ENCODE measurements at regions not wholly inside any gene's neighbourhood (a gene's known extent, or its start where the extent isn't known, plus 50 kb on each side); places are given as distances from the start of the nearest gene placed in this dataset.

DNA sequence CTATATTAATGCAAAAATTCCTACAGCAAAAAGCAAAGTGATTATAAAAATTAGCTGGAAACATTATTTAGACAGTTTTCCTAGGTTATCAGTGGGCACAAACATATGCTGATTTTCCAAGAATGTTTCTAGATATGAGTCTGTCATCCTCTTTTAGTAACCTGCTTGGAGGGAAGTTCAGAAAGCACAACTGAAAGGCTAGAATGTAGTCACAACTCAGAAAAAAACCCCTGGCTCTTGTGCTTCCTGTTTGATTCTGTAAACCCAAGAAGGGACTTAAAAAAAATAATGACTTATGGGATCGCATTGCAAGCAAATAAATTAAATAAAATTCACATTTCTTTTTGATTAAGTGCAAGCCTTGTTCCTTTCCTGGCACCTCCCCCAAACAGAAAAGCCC lies 708.4 kb upstream of the EPHA7 start:
- Histone ChIP-seq H3K9ac (ENCODE audit: low read length) (no peak overlapping the region), H4K20me1 (ENCODE audit: insufficient read depth, low read depth, low read length) (no peaks in the 10 kb centered on the region), H3K9me2 (replicated peaks; ENCODE audit: insufficient read depth, low read length) (no peaks in the 10 kb centered on the region), H3K9me3 (ENCODE audit: low read length) (peaks cover 6% of the 10 kb centered on the region; the same call in 1 of the 2 replicates), H3K4me2 (ENCODE audit: low read depth, low read length, poor library complexity, severe bottlenecking) (no peak overlapping the region), H3K27ac (ENCODE audit: low read length) (no peak overlapping the region), H3K79me2 (ENCODE audit: low read length) (no peaks in the 10 kb centered on the region), H2AFZ (ENCODE audit: low read length) (no peak overlapping the region), H3K27me3 (ENCODE audit: low read length) (no peaks in the 10 kb centered on the region), H3K4me3 (ENCODE audit: low read length) (no peak overlapping the region), H3K4me1 (ENCODE audit: low read length) (no peaks in the 10 kb centered on the region), H3K36me3 (ENCODE audit: insufficient read depth, low read length) (no peaks in the 10 kb centered on the region)
- DNase-seq = no peak

GRCh38 chr6:94124333-94124732 lies 705.0 kb upstream of the EPHA7 start:
- Histone ChIP-seq H3K9me3 (ENCODE audit: low read length) (peaks cover 10% of the 10 kb centered on the region; the same call in 1 of the 2 replicates), H3K79me2 (ENCODE audit: low read length) (no peaks in the 10 kb centered on the region), H3K4me1 (ENCODE audit: low read length) (no peaks in the 10 kb centered on the region), H4K20me1 (ENCODE audit: insufficient read depth, low read depth, low read length) (no peaks in the 10 kb centered on the region), H3K4me2 (ENCODE audit: low read depth, low read length, poor library complexity, severe bottlenecking) (no peak overlapping the region), H3K36me3 (ENCODE audit: insufficient read depth, low read length) (no peaks in the 10 kb centered on the region), H3K27me3 (ENCODE audit: low read length) (no peaks in the 10 kb centered on the region), H3K27ac (ENCODE audit: low read length) (no peak overlapping the region), H2AFZ (ENCODE audit: low read length) (no peak overlapping the region), H3K9ac (ENCODE audit: low read length) (no peak overlapping the region), H3K4me3 (ENCODE audit: low read length) (no peak overlapping the region), H3K9me2 (replicated peaks; ENCODE audit: insufficient read depth, low read length) (no peaks in the 10 kb centered on the region)
- DNase-seq = no peak

- Histone ChIP-seq H3K27ac (ENCODE audit: low read length) (no peak overlapping the region), H3K9me2 (replicated peaks; ENCODE audit: insufficient read depth, low read length) (no peaks in the 10 kb centered on the region), H3K79me2 (ENCODE audit: low read length) (no peaks in the 10 kb centered on the region), H3K4me2 (ENCODE audit: low read depth, low read length, poor library complexity, severe bottlenecking) (no peak overlapping the region), H3K4me3 (ENCODE audit: low read length) (no peak overlapping the region), H3K27me3 (ENCODE audit: low read length) (no peaks in the 10 kb centered on the region), H3K9me3 (ENCODE audit: low read length) (peaks cover 16% of the 10 kb centered on the region), H4K20me1 (ENCODE audit: insufficient read depth, low read depth, low read length) (no peaks in the 10 kb centered on the region), H3K36me3 (ENCODE audit: insufficient read depth, low read length) (no peaks in the 10 kb centered on the region), H2AFZ (ENCODE audit: low read length) (no peak overlapping the region), H3K4me1 (ENCODE audit: low read length) (no peaks in the 10 kb centered on the region), H3K9ac (ENCODE audit: low read length) (no peak overlapping the region)
- DNase-seq = no peak
Observed at GRCh38 chr6:94121094-94121493, 701.7 kb upstream of the EPHA7 start.

DNA sequence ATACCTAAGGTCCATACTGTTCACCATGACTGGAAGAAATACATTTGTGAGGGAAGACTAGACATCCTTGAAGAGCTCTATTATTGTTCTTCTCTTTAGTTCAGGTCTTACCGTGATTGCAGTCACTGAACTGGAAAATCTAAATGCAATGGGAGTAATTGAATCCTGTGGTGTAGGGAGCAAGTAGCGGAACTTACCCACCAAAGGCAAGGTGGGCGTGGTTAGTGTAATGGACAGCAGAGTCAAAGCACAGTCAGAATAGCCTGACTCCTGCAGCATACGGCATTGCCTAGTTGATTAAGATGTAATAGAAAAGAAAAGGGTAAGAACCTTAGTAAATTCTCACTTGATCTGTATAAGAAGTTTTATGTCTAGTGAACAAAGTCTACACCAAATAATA lies 679.7 kb upstream of the EPHA7 start:
- Histone ChIP-seq H3K79me2 (ENCODE audit: low read length) (no peaks in the 10 kb centered on the region), H4K20me1 (ENCODE audit: insufficient read depth, low read depth, low read length) (no peaks in the 10 kb centered on the region), H3K4me1 (ENCODE audit: low read length) (no peaks in the 10 kb centered on the region), H3K27ac (ENCODE audit: low read length) (no peak overlapping the region), H2AFZ (ENCODE audit: low read length) (no peak overlapping the region), H3K9ac (ENCODE audit: low read length) (no peak overlapping the region), H3K9me3 (ENCODE audit: low read length) (peaks cover 9% of the 10 kb centered on the region), H3K9me2 (replicated peaks; ENCODE audit: insufficient read depth, low read length) (no peaks in the 10 kb centered on the region), H3K27me3 (ENCODE audit: low read length) (no peaks in the 10 kb centered on the region), H3K4me3 (ENCODE audit: low read length) (no peak overlapping the region), H3K4me2 (ENCODE audit: low read depth, low read length, poor library complexity, severe bottlenecking) (no peak overlapping the region), H3K36me3 (ENCODE audit: insufficient read depth, low read length) (no peaks in the 10 kb centered on the region)
- DNase-seq = no peak

DNA sequence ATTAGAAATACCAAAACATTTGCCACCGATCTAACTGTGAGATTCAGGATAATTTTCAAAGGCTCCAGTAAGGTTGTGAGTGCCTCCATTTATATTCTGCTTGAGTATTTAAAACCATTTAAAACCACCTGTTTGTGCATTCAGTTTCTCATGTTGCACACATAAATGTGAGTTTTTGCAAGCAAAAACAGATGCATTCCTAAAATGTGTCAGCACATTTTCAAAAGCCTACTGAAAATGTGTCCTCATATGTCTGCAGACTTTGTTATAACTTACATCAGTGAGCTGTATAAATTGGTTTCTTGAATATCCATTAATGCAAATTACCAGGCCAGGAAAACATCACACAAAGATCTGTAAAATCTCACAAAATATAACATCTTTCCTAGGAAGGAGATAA lies 676.6 kb upstream of the EPHA7 start:
- Histone ChIP-seq H3K27me3 (ENCODE audit: low read length) (no peaks in the 10 kb centered on the region), H3K36me3 (ENCODE audit: insufficient read depth, low read length) (no peaks in the 10 kb centered on the region), H4K20me1 (ENCODE audit: insufficient read depth, low read depth, low read length) (no peaks in the 10 kb centered on the region), H3K9me2 (replicated peaks; ENCODE audit: insufficient read depth, low read length) (no peaks in the 10 kb centered on the region), H3K27ac (ENCODE audit: low read length) (no peak overlapping the region), H2AFZ (ENCODE audit: low read length) (no peak overlapping the region), H3K4me2 (ENCODE audit: low read depth, low read length, poor library complexity, severe bottlenecking) (no peak overlapping the region), H3K79me2 (ENCODE audit: low read length) (no peaks in the 10 kb centered on the region), H3K9ac (ENCODE audit: low read length) (no peak overlapping the region), H3K9me3 (ENCODE audit: low read length) (peaks cover 8% of the 10 kb centered on the region; the same call in 1 of the 2 replicates), H3K4me1 (ENCODE audit: low read length) (no peaks in the 10 kb centered on the region), H3K4me3 (ENCODE audit: low read length) (no peak overlapping the region)
- DNase-seq = no peak

- H3K27me3 ChIP-seq (ENCODE audit: low read length) = no peaks in the 10 kb centered on the region
- no peak overlapping the region for H3K4me2 ChIP-seq (ENCODE audit: low read depth, low read length, poor library complexity, severe bottlenecking)
- no peaks in the 10 kb centered on the region for H4K20me1 ChIP-seq (ENCODE audit: insufficient read depth, low read depth, low read length)
- H3K79me2 ChIP-seq (ENCODE audit: low read length) = no peaks in the 10 kb centered on the region
- H3K4me1 ChIP-seq (ENCODE audit: low read length) = no peaks in the 10 kb centered on the region
- H3K9me2 ChIP-seq (replicated peaks; ENCODE audit: insufficient read depth, low read length) = no peaks in the 10 kb centered on the region
- H3K36me3 ChIP-seq (ENCODE audit: insufficient read depth, low read length) = no peaks in the 10 kb centered on the region
- no peak for DNase-seq
- H3K27ac ChIP-seq (ENCODE audit: low read length) = no peak overlapping the region
- H3K9ac ChIP-seq (ENCODE audit: low read length) = no peak overlapping the region
- H3K4me3 ChIP-seq (ENCODE audit: low read length) = no peak overlapping the region
- no peak overlapping the region for H2AFZ ChIP-seq (ENCODE audit: low read length)
- H3K9me3 ChIP-seq (ENCODE audit: low read length) = peaks cover 12% of the 10 kb centered on the region; the same call in 1 of the 2 replicates
Observed at GRCh38 chr6:94089941-94090340, 670.6 kb upstream of the EPHA7 start.

- H2AFZ ChIP-seq (ENCODE audit: low read length) = no peak overlapping the region
- no peaks in the 10 kb centered on the region for H4K20me1 ChIP-seq (ENCODE audit: insufficient read depth, low read depth, low read length)
- peaks cover 12% of the 10 kb centered on the region; the same call in 1 of the 2 replicates for H3K9me3 ChIP-seq (ENCODE audit: low read length)
- no peak overlapping the region for H3K27ac ChIP-seq (ENCODE audit: low read length)
- no peaks in the 10 kb centered on the region for H3K79me2 ChIP-seq (ENCODE audit: low read length)
- H3K36me3 ChIP-seq (ENCODE audit: insufficient read depth, low read length) = no peaks in the 10 kb centered on the region
- H3K4me2 ChIP-seq (ENCODE audit: low read depth, low read length, poor library complexity, severe bottlenecking) = no peak overlapping the region
- DNase-seq = no peak
- no peak overlapping the region for H3K4me3 ChIP-seq (ENCODE audit: low read length)
- H3K4me1 ChIP-seq (ENCODE audit: low read length) = no peaks in the 10 kb centered on the region
- H3K9ac ChIP-seq (ENCODE audit: low read length) = no peak overlapping the region
- H3K9me2 ChIP-seq (replicated peaks; ENCODE audit: insufficient read depth, low read length) = no peaks in the 10 kb centered on the region
- H3K27me3 ChIP-seq (ENCODE audit: low read length) = no peaks in the 10 kb centered on the region
Observed at GRCh38 chr6:94088870-94089269, 669.5 kb upstream of the EPHA7 start.

- no peak overlapping the region for H2AFZ ChIP-seq (ENCODE audit: low read length)
- H3K9ac ChIP-seq (ENCODE audit: low read length) = no peak overlapping the region
- H3K4me2 ChIP-seq (ENCODE audit: low read depth, low read length, poor library complexity, severe bottlenecking) = no peak overlapping the region
- H3K36me3 ChIP-seq (ENCODE audit: insufficient read depth, low read length) = no peaks in the 10 kb centered on the region
- no peaks in the 10 kb centered on the region for H3K4me1 ChIP-seq (ENCODE audit: low read length)
- DNase-seq = no peak
- H3K9me2 ChIP-seq (replicated peaks; ENCODE audit: insufficient read depth, low read length) = no peaks in the 10 kb centered on the region
- no peak overlapping the region for H3K27ac ChIP-seq (ENCODE audit: low read length)
- no peak overlapping the region for H3K4me3 ChIP-seq (ENCODE audit: low read length)
- H3K27me3 ChIP-seq (ENCODE audit: low read length) = no peaks in the 10 kb centered on the region
- H3K79me2 ChIP-seq (ENCODE audit: low read length) = no peaks in the 10 kb centered on the region
- H3K9me3 ChIP-seq (ENCODE audit: low read length) = peaks cover 13% of the 10 kb centered on the region; the same call in 1 of the 2 replicates
- no peaks in the 10 kb centered on the region for H4K20me1 ChIP-seq (ENCODE audit: insufficient read depth, low read depth, low read length)
Observed at GRCh38 chr6:94074764-94075163, 655.4 kb upstream of the EPHA7 start.

DNA sequence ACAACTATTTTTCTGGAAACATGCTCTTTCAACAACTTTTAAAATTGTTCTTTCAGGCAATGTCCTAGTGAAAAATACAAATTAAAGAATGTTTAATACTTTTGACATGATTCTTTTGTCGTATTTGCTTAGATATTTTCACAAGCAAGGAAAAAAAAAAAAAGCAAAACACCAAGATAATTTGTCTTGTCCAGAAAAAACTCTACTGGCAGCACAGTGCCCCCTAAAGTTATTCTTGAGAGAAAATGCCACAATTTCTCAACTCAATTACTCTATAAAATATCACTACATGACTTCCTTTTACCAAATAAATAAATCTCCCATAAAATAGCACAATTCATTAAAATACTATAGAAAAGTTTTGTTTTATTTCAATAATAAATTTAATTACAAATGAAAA lies 652.5 kb upstream of the EPHA7 start:
- no peak for DNase-seq
- H3K9me3 ChIP-seq (ENCODE audit: low read length) = peaks cover 21% of the 10 kb centered on the region; the same call in 1 of the 2 replicates
- H3K9ac ChIP-seq (ENCODE audit: low read length) = no peak overlapping the region
- H3K27me3 ChIP-seq (ENCODE audit: low read length) = no peaks in the 10 kb centered on the region
- H3K4me1 ChIP-seq (ENCODE audit: low read length) = no peaks in the 10 kb centered on the region
- H3K9me2 ChIP-seq (replicated peaks; ENCODE audit: insufficient read depth, low read length) = no peaks in the 10 kb centered on the region
- no peaks in the 10 kb centered on the region for H3K36me3 ChIP-seq (ENCODE audit: insufficient read depth, low read length)
- H2AFZ ChIP-seq (ENCODE audit: low read length) = no peak overlapping the region
- H3K4me2 ChIP-seq (ENCODE audit: low read depth, low read length, poor library complexity, severe bottlenecking) = no peak overlapping the region
- H3K27ac ChIP-seq (ENCODE audit: low read length) = no peak overlapping the region
- H3K79me2 ChIP-seq (ENCODE audit: low read length) = no peaks in the 10 kb centered on the region
- H4K20me1 ChIP-seq (ENCODE audit: insufficient read depth, low read depth, low read length) = no peaks in the 10 kb centered on the region
- H3K4me3 ChIP-seq (ENCODE audit: low read length) = no peak overlapping the region

Data from Karpas-422 (cell line).